ENCODE measurements at regions not wholly inside any gene's neighbourhood (a gene's known extent, or its start where the extent isn't known, plus 50 kb on each side); places are given as distances from the start of the nearest gene placed in this dataset.

DNA sequence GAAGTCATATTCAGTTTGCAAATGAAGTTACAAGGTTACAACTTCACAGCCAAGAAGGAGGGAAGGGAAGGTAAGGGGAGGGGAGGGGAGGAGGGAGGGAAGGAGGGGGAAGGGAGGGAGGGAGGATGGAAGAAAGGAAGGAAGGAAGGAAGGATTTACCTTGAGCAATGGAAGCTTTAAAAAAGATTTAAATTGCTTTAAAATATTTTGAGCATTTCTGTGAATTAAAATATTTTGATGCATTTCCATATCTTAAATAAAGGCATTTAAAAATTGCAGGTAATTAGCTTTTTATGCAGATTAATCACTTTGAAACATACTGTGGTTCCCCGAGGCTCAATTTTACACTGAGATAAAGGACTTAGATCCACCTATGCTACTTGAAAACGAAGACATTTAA is 618.0 kb downstream of the TFAP2A start:
- Histone ChIP-seq H3K27ac (no peak overlapping the region), H3K4me1 (no peaks in the 10 kb centered on the region), H3K4me3 (no peak overlapping the region), H3K27me3 (no peaks in the 10 kb centered on the region), H3K9me3 (no peaks in the 10 kb centered on the region), H3K36me3 (no peaks in the 10 kb centered on the region)
- DNase-seq (ENCODE audit: low spot score in 2 of 2) = no peak
- TF ChIP-seq, protein P1, sequence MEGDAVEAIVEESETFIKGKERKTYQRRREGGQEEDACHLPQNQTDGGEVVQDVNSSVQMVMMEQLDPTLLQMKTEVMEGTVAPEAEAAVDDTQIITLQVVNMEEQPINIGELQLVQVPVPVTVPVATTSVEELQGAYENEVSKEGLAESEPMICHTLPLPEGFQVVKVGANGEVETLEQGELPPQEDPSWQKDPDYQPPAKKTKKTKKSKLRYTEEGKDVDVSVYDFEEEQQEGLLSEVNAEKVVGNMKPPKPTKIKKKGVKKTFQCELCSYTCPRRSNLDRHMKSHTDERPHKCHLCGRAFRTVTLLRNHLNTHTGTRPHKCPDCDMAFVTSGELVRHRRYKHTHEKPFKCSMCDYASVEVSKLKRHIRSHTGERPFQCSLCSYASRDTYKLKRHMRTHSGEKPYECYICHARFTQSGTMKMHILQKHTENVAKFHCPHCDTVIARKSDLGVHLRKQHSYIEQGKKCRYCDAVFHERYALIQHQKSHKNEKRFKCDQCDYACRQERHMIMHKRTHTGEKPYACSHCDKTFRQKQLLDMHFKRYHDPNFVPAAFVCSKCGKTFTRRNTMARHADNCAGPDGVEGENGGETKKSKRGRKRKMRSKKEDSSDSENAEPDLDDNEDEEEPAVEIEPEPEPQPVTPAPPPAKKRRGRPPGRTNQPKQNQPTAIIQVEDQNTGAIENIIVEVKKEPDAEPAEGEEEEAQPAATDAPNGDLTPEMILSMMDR (IDR thresholded peaks at IDR 0.05) = no peak
- intact Hi-C loops (cut with DNase I) = no loop called here

- Histone ChIP-seq H3K9me3 (no peaks in the 10 kb centered on the region), H3K4me3 (no peak overlapping the region)
Observed at GRCh38 chr6:9795880-9796279, 619.0 kb downstream of the TFAP2A start.

DNA sequence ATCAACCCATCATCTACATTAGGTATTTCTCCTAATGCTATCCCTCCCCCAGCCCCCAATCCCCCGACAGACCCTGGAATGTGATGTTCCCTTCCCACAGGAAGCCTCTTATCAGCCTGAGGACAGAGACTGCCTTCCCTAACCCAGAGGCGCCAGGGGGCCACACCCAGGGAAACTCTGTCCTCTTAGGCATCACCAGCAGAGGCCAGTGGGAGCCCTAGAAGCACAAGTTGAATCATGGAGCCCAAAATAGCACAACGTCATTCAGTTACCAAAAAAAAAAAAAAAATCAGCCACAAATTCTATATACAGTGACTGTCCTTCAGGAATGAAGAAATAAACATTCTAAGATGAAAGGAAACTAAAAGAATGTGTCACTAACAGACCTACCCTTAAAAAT is 625.7 kb downstream of the TFAP2A start:
- Histone ChIP-seq H3K4me3 (no peak overlapping the region), H3K36me3 (no peaks in the 10 kb centered on the region), H3K27ac (no peak overlapping the region), H3K27me3 (no peaks in the 10 kb centered on the region), H3K9me3 (no peaks in the 10 kb centered on the region), H3K4me1 (no peaks in the 10 kb centered on the region)
- DNase-seq (ENCODE audit: low spot score in 2 of 2) = no peak
- intact Hi-C loops (cut with DNase I) = no loop called here
- TF ChIP-seq, protein P1 (IDR thresholded peaks at IDR 0.05) = no peak

More at GRCh38 chr6:9795880-9796279, 619.0 kb downstream of the TFAP2A start:
- Histone ChIP-seq H3K4me1 (no peaks in the 10 kb centered on the region), H3K27me3 (no peaks in the 10 kb centered on the region), H3K36me3 (no peaks in the 10 kb centered on the region), H3K27ac (no peak overlapping the region)
- DNase-seq (ENCODE audit: low spot score in 2 of 2) = no peak
- intact Hi-C loops (cut with DNase I) = no loop called here
- TF ChIP-seq, protein P1 (IDR thresholded peaks at IDR 0.05) = no peak

DNA sequence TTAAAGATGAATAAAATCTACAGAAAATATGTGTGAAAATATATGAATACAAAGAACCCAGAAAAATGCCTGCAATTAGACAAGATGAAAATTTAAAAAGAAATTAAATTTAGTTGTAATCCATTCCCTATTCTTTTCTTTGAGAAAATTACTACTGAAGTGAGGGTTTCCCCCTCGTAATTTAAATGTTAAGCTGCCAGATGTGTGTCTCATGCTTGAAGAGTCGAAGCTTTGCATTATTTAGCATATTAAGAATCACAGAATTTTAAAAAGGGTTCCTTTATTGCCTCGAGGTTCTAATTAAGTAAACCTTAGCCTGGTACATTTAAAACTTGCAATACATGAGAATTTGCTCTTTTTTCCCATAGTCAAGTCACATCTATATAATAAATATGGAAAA is 630.1 kb downstream of the TFAP2A start:
- Histone ChIP-seq H3K27ac (no peak overlapping the region), H3K36me3 (no peaks in the 10 kb centered on the region), H3K27me3 (no peaks in the 10 kb centered on the region), H3K9me3 (no peaks in the 10 kb centered on the region), H3K4me3 (no peak overlapping the region), H3K4me1 (no peaks in the 10 kb centered on the region)
- TF ChIP-seq, protein P1 (IDR thresholded peaks at IDR 0.05) = no peak
- intact Hi-C loops (cut with DNase I) = no loop called here
- DNase-seq (ENCODE audit: low spot score in 2 of 2) = no peak

- H3K27ac ChIP-seq = no peak overlapping the region
- H3K9me3 ChIP-seq = no peaks in the 10 kb centered on the region
- no peaks in the 10 kb centered on the region for H3K27me3 ChIP-seq
- TF ChIP-seq, protein P1 (IDR thresholded peaks at IDR 0.05) = no peak
- no peaks in the 10 kb centered on the region for H3K36me3 ChIP-seq
- no peak overlapping the region for H3K4me3 ChIP-seq
- H3K4me1 ChIP-seq = no peaks in the 10 kb centered on the region
- intact Hi-C loops (cut with DNase I) = no loop called here
- DNase-seq (ENCODE audit: low spot score in 2 of 2) = no peak
Observed at GRCh38 chr6:9783567-9783966, 631.3 kb downstream of the TFAP2A start.

DNA sequence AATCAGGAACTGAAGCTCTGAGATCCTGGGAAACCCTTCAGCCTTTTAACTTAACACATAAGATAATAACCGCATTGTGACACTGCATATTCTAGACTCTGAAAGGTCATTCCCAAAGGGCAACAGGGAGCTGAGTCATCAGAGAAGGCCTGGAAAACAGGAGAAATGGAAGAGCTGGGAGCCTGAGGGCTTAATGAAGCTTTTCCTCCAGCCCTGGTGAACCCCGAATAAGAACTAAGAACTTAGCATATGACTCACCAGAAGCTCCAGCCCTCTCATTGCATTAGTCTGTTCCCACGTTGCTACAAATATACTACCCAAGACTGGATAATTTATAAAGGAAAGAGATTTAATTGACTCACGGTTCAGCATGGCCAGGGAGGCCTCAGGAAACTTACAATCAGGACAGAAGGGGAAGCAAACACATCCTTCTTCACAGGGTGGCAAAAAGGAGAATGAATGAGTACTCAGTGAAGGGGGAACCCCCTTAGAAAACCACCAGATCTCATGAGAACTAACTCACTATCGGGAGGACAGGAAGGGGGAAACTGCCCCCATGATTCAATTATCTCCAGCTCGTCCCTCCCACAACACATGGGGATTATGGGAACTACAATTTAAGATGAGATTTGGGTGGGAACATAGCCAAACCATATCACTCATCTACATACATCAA is 648.5 kb downstream of the TFAP2A start:
- intact Hi-C loops (cut with DNase I) = no loop called here
- Histone ChIP-seq H3K36me3 (no peaks in the 10 kb centered on the region), H3K4me1 (no peaks in the 10 kb centered on the region), H3K4me3 (no peak overlapping the region), H3K27me3 (no peaks in the 10 kb centered on the region), H3K9me3 (no peaks in the 10 kb centered on the region), H3K27ac (no peak overlapping the region)
- TF ChIP-seq, protein P1 (IDR thresholded peaks at IDR 0.05) = no peak
- no peak for DNase-seq (ENCODE audit: low spot score in 2 of 2)

Measured in ascending aorta (tissue), 2 donors.